ENCODE measurements at regions not wholly inside any gene's neighbourhood (a gene's known extent, or its start where the extent isn't known, plus 50 kb on each side); places are given as distances from the start of the nearest gene placed in this dataset.
"Not testable (repeated sequence)": the region's sequence is repeated elsewhere in the genome, so short reads cannot be mapped to it uniquely, and the experiment has no call there.

DNA sequence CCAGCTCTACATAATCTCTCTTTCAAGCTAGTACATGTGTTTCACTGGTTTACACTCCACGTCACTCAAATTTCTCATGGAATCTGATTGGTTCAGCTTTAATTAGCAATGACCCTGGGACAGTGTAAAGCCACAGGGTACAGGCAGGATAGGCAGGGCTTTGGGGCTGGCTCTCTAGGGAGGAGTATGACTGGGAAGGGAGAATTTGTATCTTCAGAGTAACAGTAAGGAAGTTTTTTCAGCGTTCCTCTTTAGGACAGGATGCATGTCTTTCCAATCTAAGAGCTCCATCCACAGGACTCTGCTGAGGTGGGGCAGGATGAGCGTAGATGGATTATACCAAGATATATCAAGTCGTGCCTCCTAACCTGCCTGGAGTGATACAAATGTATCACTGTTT, 112.0 kb upstream of the CLEC14A start:
- H3K27me3 ChIP-seq: no peaks in the 10 kb centered on the region
- TF ChIP-seq EZH2 (IDR thresholded peaks at IDR 0.05) (no peak), EZH2phosphoT487 (IDR thresholded peaks at IDR 0.05) (no peak)
- TF ChIP-seq, protein P1, sequence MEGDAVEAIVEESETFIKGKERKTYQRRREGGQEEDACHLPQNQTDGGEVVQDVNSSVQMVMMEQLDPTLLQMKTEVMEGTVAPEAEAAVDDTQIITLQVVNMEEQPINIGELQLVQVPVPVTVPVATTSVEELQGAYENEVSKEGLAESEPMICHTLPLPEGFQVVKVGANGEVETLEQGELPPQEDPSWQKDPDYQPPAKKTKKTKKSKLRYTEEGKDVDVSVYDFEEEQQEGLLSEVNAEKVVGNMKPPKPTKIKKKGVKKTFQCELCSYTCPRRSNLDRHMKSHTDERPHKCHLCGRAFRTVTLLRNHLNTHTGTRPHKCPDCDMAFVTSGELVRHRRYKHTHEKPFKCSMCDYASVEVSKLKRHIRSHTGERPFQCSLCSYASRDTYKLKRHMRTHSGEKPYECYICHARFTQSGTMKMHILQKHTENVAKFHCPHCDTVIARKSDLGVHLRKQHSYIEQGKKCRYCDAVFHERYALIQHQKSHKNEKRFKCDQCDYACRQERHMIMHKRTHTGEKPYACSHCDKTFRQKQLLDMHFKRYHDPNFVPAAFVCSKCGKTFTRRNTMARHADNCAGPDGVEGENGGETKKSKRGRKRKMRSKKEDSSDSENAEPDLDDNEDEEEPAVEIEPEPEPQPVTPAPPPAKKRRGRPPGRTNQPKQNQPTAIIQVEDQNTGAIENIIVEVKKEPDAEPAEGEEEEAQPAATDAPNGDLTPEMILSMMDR (IDR thresholded peaks at IDR 0.05): no peak
- no peaks in the 10 kb centered on the region for H3K36me3 ChIP-seq
- H3F3A ChIP-seq (ENCODE audit: low read depth): no peaks in the 10 kb centered on the region
- no peak overlapping the region for H3K4me3 ChIP-seq
- H3K36me3 Mint-ChIP-seq: no peaks in the 10 kb centered on the region
- H3K9ac ChIP-seq: no peak overlapping the region
- no peaks in the 10 kb centered on the region for H4K20me1 ChIP-seq (ENCODE audit: low read depth)
- H3K27ac ChIP-seq: no peak overlapping the region
- H2AFZ ChIP-seq (replicated peaks): no peak overlapping the region
- H3K27ac Mint-ChIP-seq: no peak overlapping the region
- H3K4me1 Mint-ChIP-seq: no peaks in the 10 kb centered on the region
- no peaks in the 10 kb centered on the region for H3K9me3 Mint-ChIP-seq
- no peaks in the 10 kb centered on the region for H3K4me1 ChIP-seq
- H3K4me3 Mint-ChIP-seq: no peak overlapping the region
- no peaks in the 10 kb centered on the region for H3K9me3 ChIP-seq (ENCODE audit: low read depth)
- H3K4me2 ChIP-seq: no peak overlapping the region
- H3K79me2 ChIP-seq (ENCODE audit: low read depth): no peaks in the 10 kb centered on the region
- H3K27me3 Mint-ChIP-seq (ENCODE audit: insufficient read depth, low read depth): no peaks in the 10 kb centered on the region
- no peak for DNase-seq (ENCODE audit: low spot score)

DNA sequence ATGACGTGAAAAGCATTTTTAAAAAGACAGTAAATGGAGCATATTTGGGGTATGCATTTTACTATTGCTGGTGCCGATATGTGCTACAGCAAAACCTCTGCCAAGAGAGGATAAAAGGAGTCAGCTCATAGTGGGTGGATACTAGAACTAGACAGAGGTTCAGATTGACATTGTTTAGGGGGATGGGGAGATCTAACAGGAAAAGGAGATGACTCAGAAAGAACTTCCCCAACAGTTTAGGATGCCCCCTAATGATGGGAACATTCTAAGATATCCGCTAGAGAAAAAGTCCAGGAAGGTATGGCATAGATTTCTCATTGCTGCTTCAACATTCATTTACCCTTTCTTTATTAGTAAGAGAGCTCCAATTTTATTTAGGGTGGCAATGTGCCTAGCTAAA, 110.5 kb upstream of the CLEC14A start:
- H3K4me1 ChIP-seq: no peaks in the 10 kb centered on the region
- H3K36me3 Mint-ChIP-seq: no peaks in the 10 kb centered on the region
- no peak overlapping the region for H2AFZ ChIP-seq (replicated peaks)
- no peaks in the 10 kb centered on the region for H4K20me1 ChIP-seq (ENCODE audit: low read depth)
- no peak overlapping the region for H3K4me2 ChIP-seq
- no peaks in the 10 kb centered on the region for H3K4me1 Mint-ChIP-seq
- no peaks in the 10 kb centered on the region for H3K79me2 ChIP-seq (ENCODE audit: low read depth)
- H3K27ac ChIP-seq: no peak overlapping the region
- TF ChIP-seq, protein P1 (IDR thresholded peaks at IDR 0.05): no peak
- no peak for TF ChIP-seq EZH2 (IDR thresholded peaks at IDR 0.05)
- no peak for TF ChIP-seq EZH2phosphoT487 (IDR thresholded peaks at IDR 0.05)
- H3K9ac ChIP-seq: no peak overlapping the region
- H3K27ac Mint-ChIP-seq: no peak overlapping the region
- no peaks in the 10 kb centered on the region for H3K9me3 ChIP-seq (ENCODE audit: low read depth)
- no peaks in the 10 kb centered on the region for H3K27me3 Mint-ChIP-seq (ENCODE audit: insufficient read depth, low read depth)
- no peak overlapping the region for H3K4me3 Mint-ChIP-seq
- no peaks in the 10 kb centered on the region for H3K9me3 Mint-ChIP-seq
- no peak for DNase-seq (ENCODE audit: low spot score)
- H3K4me3 ChIP-seq: no peak overlapping the region
- H3F3A ChIP-seq (ENCODE audit: low read depth): no peaks in the 10 kb centered on the region
- H3K27me3 ChIP-seq: no peaks in the 10 kb centered on the region
- no peaks in the 10 kb centered on the region for H3K36me3 ChIP-seq

DNA sequence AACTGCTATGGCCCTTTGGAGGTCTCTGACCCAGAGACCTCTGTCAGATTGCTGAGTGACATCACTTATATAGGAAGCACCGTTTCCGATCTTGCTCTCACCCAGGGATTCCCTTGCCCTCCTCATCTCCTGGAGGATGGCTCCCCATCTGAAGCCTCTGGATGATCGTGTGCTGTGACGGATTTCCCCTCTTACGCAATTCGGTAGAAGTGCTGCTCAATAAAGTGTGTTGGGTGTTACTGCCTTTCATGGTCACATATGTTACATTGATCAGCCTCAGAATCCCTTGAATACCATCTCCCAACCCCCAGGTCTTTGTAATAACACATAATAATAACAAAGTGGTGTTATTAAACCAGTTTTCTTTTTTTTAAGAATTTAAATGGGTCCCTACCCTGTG, 107.3 kb upstream of the CLEC14A start:
- Mint-ChIP-seq H3K36me3 (no peaks in the 10 kb centered on the region), H3K4me1 (no peaks in the 10 kb centered on the region), H3K4me3 (no peak overlapping the region), H3K27ac (no peak overlapping the region), H3K27me3 (ENCODE audit: insufficient read depth, low read depth) (no peaks in the 10 kb centered on the region), H3K9me3 (no peaks in the 10 kb centered on the region)
- TF ChIP-seq, protein P1 (IDR thresholded peaks at IDR 0.05): no peak
- TF ChIP-seq EZH2phosphoT487 (IDR thresholded peaks at IDR 0.05) (no peak), EZH2 (IDR thresholded peaks at IDR 0.05) (no peak)
- no peak overlapping the region for H3K4me2 ChIP-seq
- H3K36me3 ChIP-seq: no peaks in the 10 kb centered on the region
- H3K4me1 ChIP-seq: no peaks in the 10 kb centered on the region
- no peak overlapping the region for H3K9ac ChIP-seq
- no peaks in the 10 kb centered on the region for H3K79me2 ChIP-seq (ENCODE audit: low read depth)
- no peaks in the 10 kb centered on the region for H4K20me1 ChIP-seq (ENCODE audit: low read depth)
- no peaks in the 10 kb centered on the region for H3K9me3 ChIP-seq (ENCODE audit: low read depth)
- H2AFZ ChIP-seq (replicated peaks): no peak overlapping the region
- no peaks in the 10 kb centered on the region for H3F3A ChIP-seq (ENCODE audit: low read depth)
- H3K27ac ChIP-seq: no peak overlapping the region
- no peak overlapping the region for H3K4me3 ChIP-seq
- H3K27me3 ChIP-seq: no peaks in the 10 kb centered on the region
- DNase-seq (ENCODE audit: low spot score): no peak

DNA sequence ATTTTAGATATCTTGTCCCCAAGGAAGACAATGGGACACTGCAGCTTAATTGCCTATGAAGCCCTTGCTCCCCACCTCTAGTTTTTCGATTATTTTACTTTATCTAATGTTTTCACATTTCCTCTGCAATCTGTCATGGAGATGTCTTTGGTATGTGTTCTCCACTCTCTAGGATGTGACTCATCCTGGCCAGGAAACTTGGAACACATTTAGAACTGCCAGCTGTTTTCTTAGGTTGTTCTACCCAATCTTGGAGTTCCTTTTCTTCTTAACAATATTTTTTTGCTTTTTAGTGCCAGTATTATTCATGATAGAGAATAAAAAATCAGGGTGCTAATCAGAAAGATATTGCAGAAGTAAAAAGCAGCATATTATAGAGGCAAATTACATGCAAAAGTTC, 101.7 kb upstream of the CLEC14A start:
- Histone ChIP-seq H3K4me3 (no peak overlapping the region), H2AFZ (replicated peaks) (no peak overlapping the region), H3F3A (ENCODE audit: low read depth) (no peaks in the 10 kb centered on the region), H3K9me3 (ENCODE audit: low read depth) (no peaks in the 10 kb centered on the region), H3K79me2 (ENCODE audit: low read depth) (no peaks in the 10 kb centered on the region), H3K27me3 (no peaks in the 10 kb centered on the region), H3K36me3 (no peaks in the 10 kb centered on the region), H3K27ac (no peak overlapping the region), H3K4me2 (no peak overlapping the region), H3K9ac (no peak overlapping the region), H4K20me1 (ENCODE audit: low read depth) (no peaks in the 10 kb centered on the region), H3K4me1 (no peaks in the 10 kb centered on the region)
- H3K4me3 Mint-ChIP-seq: no peak overlapping the region
- no peak for DNase-seq (ENCODE audit: low spot score)
- H3K36me3 Mint-ChIP-seq: no peaks in the 10 kb centered on the region
- peaks cover 8% of the 10 kb centered on the region for H3K9me3 Mint-ChIP-seq
- peaks cover 4% of the 10 kb centered on the region for H3K27me3 Mint-ChIP-seq (ENCODE audit: insufficient read depth, low read depth)
- H3K27ac Mint-ChIP-seq: no peak overlapping the region
- no peak for TF ChIP-seq EZH2phosphoT487 (IDR thresholded peaks at IDR 0.05)
- TF ChIP-seq, protein P1 (IDR thresholded peaks at IDR 0.05): no peak
- TF ChIP-seq EZH2 (IDR thresholded peaks at IDR 0.05): no peak
- no peaks in the 10 kb centered on the region for H3K4me1 Mint-ChIP-seq

DNA sequence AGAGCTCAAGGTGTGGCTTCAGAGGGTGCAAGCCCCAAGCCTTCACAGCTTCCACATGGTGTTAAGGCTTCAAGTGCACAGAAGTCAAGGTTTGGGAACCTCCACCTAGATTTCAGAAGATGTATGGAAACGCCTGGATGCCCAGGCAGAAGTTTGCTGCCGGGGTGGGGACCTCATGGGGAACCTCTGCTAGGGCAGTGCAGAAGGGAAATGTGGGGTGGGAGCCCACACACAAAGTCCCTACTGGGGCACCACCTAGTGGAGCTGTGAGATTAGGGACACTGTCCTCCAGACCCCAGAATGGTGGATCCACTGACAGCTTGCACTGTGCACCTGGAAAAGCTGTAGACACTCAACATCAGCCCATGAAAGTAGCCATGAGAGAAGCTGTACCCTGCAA, 99.6 kb upstream of the CLEC14A start:
- not testable (repeated sequence) for H3K9me3 ChIP-seq (ENCODE audit: low read depth); H3K36me3 ChIP-seq; H3K4me3 Mint-ChIP-seq; H3K79me2 ChIP-seq (ENCODE audit: low read depth); H3K27ac ChIP-seq; H3K27me3 ChIP-seq; H3K4me1 ChIP-seq; H3K9ac ChIP-seq; H3K27me3 Mint-ChIP-seq (ENCODE audit: insufficient read depth, low read depth); H3K4me1 Mint-ChIP-seq; H4K20me1 ChIP-seq (ENCODE audit: low read depth); H3K9me3 Mint-ChIP-seq; DNase-seq (ENCODE audit: low spot score); H3F3A ChIP-seq (ENCODE audit: low read depth); H3K4me3 ChIP-seq; H2AFZ ChIP-seq (replicated peaks); H3K27ac Mint-ChIP-seq; H3K4me2 ChIP-seq; H3K36me3 Mint-ChIP-seq

All from neural progenitor cell (in vitro differentiated cells).